DMS 273 (cell line): ENCODE measurements at regions not wholly inside any gene's neighbourhood (a gene's known extent, or its start where the extent isn't known, plus 50 kb on each side); places are given as distances from the start of the nearest gene placed in this dataset.
"Not testable (repeated sequence)": the region's sequence is repeated elsewhere in the genome, so short reads cannot be mapped to it uniquely, and the experiment has no call there.

Source experiments
- DNase-seq: peaks from one replicate; lab custom pipeline; 2025; ENCODE audit not compliant: unreplicated experiment; lab: John Stamatoyannopoulos, UW

DNA sequence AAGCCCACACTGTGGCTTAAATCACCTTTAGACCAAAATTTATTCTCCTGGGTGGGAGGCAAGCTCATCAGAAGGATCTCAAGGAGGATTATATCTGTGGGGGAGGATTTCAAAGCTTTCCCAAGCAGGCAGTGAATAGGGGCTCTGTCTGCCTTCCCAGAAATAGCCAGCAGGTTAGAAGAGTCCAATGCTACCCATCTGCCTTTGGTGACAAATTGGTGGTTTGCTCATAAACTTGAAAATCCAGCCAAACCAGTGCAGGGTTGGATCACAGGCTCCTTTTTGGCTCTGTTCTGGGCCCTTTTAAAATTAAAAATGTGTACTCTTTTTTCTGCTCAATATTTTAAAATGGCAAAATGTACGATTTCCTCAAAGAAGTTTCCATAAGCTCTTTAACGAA lies 118.9 kb upstream of the ZC3H11B start:
- peak; percentile 13 for DNase-seq

DNA sequence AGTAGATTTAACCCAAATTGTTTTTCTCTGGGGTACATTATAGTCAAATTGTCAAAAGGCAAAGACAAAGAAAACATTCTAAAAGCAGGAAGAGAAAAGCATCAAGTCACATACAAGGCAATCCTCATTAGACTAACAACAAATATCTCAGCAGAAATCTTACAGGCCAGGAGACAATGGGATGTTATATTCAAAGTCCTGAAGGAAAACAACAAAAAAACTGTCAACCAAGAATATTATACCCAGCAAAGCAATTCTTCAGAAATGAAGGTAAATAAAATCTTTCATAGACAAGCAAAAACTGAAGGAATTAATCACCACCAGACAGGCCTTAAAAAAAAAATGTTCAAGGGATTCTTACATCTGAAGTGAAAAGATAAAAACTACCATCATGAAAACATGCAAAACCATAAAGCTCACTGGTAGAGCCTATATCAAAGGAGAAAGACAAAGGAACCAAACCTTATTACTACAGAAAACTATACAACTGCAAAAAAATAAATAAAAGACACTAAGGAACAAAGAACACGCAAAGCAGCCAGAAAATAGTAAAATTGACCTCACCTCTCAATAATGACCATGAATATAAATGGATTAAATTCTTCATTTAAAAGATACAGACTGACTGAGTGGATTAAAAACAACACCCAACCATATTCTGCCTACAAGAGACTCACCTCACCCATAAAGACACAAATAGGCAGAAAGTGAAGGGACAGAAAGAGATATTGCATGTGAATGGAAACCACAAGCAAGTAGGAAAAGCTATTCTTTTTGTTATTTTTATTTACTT lies 113.8 kb upstream of the ZC3H11B start:
- DNase-seq: peak; percentile 22

DNA sequence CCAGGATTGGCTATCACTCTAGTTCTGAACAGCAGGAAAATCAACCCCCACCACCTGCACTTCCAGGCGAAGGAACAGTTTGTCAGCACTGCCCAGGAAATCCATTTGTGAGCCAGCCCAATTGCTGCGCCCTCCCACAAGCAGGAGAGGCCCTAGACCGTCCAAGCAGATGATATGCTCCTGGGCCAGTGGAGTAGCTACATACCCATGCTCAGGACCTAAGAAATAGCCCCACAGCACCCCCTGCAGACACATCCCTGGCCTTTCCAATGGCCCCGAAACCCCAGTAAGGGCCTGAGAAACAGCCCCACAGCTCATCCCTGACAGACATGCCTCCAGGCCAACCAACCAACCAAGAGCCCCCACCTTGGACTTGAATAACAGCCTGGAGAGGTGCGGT lies 111.5 kb upstream of the ZC3H11B start:
- peak; percentile 39 for DNase-seq

DNA sequence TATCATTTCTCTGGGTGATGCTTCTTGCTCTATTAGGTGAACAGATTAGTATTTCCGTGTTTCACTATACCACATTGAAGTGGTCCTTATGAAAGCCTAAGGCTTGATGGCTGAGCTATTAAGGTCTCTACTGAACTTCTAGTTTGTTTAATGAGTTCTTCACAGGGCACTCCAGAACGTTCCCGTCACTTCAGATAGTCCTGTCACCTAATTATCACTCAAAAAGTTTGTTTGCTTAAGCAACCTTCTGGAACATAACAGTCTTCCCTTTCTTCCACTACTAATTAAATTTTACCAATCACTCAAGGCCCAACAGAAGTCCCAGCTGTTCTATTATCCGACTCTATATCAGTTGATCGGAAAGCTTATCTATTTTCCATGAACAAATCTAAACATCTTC lies 104.6 kb upstream of the ZC3H11B start:
- DNase-seq: no peak

DNA sequence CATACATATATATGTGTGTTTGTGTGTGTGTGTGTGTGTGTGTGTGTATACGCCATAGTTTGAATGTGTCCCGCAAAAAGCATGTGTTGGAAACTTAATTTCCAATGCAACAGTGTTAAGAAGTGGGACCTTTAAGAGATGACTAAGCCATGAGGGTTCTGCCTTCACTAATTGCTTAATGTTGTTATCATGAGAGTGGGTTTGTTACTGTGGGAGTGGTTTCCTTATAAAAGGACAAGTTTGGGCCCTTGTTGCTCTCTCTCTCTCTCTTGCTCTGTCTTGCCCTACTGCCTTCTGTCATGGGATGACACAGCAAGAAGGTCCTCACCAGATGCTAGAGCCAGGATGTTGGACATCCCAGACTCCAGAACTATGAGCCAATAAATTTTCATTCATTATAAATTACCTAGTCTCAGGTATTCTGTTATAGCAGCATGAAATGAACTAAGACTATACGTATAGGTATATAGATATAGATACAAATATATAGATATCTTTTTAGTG lies 103.8 kb upstream of the ZC3H11B start:
- no peak for DNase-seq

DNA sequence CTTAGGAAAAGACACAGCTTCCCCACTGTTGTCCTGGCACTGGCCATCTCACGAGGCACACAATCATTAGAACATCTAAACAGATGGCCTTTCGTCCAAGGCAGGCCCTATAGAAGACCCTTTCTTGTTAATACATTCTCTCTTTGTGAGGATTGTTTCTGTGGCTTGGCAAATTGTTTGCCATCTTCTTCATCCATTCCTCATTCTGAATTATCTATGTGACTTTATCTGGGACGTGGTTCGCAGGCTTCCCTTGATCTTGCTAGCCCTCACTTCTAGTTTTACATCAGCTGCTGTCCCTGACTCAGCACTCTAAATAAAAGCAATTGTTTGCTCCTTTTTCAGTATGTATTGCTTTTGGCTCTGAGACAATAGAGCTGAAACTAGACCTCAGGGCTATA lies 101.1 kb upstream of the ZC3H11B start:
- no peak for DNase-seq

DNA sequence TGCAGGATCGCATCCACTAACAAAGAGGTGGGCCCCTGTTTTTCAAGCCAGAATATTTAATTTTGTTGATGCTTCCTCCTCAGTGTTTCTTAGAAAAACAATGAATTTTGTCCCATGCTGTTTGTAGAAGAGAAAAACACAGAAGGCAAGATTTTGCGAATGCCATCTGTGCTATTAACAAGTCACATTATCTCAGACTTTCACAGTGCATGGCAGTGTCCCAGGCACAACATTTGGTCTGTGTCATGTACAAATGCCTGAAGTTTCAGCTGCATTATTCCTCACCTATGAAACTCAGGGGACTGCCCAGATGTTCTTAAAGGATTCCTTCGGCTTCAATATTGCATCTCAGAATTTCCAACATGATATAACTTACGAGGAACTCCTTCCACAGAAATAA lies 99.6 kb upstream of the ZC3H11B start:
- peak; percentile 53 for DNase-seq

DNA sequence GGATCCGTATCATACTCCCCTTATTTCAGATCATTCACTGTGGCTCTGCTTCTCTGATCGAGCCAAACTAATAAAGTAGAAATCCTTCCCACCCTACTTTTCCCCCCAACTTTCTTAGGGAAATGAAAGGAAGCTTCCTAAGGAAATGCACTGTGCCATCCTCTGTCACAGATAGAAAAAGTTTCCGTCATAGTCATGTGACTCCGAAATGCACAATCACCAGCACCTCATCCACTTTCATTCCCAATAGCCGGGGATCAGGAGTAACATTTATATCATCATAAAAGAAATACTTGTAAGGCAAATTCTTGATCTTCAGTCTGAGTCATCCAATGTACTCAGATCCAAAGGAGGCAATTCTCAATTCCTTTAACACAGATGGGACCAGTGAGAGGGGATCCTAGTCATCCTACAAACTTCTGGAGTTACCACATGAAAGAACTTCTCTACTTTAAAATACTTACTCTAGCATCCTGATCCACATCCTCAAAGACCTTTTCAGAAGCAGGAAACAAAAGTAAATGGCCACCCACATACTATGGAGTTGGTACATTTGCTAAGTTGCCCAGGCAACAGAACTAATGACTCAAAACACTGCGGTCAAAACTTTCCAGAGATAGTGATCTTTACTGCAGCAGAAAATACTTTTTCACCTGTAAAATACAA lies 97.8 kb upstream of the ZC3H11B start:
- no peak for DNase-seq

DNA sequence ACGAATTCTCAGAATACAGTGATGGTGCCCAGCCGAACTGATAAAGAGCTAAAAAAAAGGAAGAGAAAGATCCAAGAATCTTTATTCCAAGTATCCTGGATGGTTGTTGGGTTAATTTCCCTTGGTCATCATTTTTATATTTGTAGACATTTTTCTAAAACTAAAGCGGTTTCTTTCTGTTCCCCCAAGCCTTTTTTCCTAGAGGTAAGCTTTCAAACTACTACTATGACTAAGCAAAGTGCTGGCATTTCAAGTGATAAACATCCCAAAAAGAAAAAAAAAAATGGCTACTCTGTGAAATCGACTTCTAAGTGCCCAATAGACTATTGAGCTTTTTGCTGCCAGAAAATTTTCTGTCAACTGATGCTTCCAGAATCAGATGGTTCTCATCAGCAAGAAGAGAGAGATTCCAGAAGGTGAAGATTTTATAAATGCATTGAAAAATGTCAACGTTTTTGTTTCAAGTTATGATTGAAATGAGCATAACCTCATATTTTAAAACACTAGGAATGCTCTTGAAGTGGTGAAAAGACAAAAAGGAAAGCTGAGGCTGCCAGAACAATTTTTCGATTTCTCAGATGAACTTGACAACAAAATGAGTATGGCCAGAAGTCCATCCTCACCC lies 96.1 kb upstream of the ZC3H11B start:
- no peak for DNase-seq

DNA sequence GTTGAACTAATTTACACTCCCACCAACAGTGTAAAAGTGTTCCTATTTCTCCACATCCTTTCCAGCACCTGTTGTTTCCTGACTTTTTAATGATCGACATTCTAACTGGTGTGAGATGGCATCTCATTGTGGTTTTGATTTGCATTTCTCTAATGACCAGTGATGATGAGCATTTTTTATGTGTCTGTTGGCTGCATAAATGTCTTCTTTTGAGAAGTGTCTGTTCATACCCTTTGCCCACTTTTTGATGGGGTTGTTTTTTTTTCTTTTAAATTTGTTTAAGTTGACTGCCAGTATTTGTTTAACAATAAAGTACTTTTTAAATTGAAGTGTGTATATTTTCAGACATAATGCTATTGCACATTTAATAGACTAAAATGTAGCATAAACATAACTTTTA lies 95.0 kb upstream of the ZC3H11B start:
- DNase-seq: not testable (repeated sequence)

DNA sequence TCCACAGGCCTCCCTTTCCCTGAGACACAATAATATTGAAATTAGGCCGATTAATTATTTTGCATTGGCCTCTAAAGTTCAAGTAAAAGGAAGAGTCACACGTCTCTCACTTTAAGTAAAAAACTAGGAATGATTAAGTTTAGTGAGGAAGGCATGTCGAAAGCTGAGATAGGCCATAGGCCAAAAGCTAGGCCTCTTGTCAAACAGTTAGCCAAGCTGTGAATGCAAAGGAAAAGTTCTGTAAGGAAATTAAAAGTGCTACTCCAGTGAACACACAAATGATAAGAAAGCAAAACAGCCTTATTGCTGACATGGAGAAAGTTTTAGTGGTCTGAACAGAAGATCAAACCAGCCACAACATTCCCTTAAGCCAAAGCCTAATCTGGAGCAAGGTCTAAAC lies 91.4 kb upstream of the ZC3H11B start:
- DNase-seq: not testable (repeated sequence)

DNA sequence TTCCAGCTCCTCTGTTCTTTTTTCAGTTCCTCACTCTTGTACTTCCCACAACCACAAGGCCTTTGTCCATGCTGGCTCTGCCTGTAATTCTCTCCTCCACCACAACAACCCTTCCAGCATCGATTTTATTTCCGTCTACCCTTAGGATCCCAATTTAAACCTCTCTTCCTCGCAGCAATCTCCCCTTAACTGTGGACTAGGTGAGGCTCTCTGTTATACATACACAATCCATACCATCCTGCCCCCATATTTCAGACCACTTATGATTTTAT lies 90.4 kb upstream of the ZC3H11B start:
- DNase-seq: no peak

DNA sequence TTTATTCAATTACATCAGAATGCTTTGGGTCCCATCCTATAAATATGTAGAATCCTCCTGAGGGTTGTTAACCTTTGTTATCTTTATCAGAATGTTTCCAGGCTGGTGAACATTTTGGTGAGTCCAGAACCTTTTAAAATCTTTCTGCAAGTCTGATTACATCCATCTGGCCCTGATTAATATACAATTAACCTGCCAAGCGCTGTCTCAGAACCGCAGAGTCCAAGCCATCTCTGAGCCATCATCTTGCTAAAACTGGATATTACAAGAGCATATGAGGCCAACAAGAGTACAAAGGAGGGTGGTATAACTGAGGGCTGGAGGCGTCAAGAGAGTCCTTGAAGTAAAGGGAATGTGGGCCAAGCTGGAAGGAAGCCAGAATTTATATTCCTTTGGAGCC lies 88.6 kb upstream of the ZC3H11B start:
- peak; percentile 54 for DNase-seq

DNA sequence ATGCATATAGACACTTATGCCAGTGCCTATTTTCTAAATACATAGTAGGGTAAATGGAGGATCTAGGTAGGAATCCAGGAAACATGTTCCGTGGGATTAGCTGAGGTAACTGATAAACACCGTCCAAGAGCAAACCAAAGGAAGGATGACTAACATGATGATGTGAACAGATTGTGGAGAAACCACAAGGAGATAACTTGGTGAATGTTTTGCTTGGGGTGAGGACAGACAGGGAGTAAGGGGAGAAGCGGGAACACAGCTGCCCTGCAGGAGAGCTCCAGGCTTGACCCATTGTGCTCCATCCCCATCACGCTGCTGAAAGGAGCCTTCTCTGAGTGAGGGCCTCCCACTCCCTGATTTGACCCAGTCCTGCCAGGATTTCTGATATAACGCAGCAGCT lies 87.0 kb upstream of the ZC3H11B start:
- DNase-seq: peak; percentile 9

DNA sequence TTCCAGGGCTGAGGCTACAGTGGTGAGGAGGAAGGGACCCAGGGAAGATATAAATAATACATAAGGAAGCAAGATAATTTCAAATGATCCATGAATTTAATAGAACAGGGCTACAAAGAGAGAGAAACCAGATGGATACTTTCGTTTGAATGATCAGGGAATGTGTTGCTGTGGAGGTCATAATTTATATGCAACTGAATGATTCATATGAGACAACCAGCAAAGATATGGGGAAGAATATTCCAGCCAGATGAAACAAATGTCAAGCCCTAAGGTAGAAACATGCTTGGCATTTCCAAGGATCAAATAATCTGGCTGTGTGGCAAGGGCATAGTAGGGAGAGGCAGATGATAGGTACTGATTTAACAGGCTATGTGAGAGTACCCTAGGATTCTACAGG lies 84.8 kb upstream of the ZC3H11B start:
- DNase-seq: no peak

DNA sequence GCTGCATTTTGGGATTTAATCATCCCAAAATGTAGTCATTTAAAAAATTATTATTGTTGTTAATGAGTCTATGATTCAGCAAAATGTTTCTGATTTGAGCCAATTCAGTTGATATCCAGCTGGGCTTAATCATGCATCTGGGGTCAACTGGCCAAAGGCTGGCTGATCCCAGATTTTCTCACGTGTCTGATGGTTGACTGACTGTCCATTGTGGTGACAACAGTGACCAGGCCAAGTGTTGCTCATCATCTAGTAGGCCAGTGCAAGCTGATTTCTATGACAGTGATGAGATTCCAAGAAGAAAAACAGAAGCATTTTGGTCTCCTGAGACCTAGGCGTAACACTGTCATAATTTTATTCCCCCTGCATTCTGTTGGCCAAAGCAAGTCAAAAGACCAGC lies 80.1 kb upstream of the ZC3H11B start:
- DNase-seq: no peak

DNA sequence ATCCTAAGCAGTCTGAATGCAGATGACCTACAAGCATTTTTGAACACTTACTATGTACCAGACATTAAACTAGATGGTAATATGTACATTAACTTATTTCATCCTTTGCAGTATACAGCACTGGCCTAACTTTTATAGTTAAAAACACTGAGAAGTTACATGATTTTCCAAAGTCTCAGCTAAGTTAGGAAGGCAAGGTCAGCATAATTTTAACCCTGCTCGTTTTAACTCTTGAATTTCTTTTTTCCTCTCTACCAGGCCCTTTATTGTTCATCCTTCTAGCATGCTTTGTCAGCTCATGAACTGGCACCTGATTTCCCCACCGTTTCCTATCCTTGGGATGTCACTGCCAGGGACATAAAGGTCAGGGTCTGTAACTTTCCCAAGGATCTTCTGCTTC lies 76.9 kb upstream of the ZC3H11B start:
- DNase-seq: no peak

DNA sequence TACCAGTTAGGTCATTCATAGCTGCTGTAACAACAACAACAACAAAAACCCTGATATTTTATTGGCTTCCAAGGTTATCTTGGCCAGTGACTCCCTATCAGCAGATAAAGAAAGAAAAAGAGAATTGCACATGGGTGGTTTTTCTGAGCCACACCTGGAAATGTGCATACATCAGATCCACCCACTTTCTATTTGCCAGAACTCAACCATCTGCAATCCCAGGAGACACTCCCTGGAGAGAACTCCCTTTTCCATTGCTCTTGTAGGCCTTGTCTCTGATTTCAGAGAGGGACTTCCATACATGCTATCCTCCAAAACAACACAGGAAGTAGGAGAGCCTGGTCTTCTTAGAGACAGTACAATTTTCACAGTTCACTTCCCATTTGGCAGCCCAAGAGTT lies 74.9 kb upstream of the ZC3H11B start:
- DNase-seq: no peak

DNA sequence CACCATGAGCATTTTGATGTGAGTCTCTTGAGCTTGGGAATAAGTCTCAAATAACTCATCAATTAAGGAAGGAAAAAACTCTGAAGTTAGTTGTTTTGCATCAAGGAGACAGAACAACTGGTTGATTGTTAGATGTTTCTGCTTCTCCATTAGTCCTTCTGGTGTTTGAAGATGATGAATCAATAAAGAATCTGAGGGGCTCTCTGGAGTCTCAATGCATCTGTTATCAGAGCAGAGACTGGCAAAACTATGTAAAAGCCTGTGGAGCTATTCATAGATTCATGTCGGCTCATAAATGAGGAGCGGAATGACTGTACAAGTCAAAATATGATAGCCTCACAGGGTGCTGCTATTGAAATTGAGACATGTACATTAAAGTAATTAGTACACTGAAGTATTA lies 73.3 kb upstream of the ZC3H11B start:
- no peak for DNase-seq

DNA sequence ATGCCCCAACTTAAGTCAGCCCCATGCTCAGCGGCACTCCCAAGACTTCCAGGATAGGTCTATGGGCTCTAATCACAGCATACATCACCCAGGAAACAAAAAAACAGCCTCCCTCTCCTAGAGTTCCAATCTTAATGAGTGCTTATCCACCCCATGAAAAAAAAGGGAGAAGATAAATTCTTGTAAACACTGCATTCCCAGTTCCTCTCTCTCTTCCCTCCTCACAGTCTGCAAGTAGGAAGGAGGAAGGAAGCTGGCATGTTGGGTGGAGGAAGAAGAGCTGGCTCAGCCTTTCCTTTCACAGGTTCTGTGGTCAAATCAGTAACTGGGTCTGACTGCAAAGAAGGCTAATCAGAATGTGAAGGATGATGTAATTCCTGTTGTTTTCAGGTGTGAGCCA lies 69.9 kb upstream of the ZC3H11B start:
- DNase-seq: no peak

DNA sequence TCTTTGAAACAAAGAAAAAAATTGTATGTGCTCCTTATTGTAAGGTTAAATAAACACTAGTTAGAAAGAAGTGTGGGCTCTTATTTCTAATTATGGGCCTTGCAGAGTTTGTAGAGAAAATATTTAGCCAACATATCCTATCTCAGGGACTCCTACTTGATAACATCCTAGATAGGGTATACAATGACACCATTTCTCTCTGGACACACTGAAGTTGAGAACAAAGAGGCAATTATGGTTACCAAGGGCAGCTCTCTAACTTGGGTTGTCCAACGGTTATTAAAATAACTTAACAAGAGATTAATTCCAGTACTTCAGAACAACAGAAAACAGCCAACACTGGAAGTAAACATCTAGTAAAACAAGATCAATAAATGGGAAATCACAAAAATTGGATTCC lies 69.0 kb upstream of the ZC3H11B start:
- no peak for DNase-seq

DNA sequence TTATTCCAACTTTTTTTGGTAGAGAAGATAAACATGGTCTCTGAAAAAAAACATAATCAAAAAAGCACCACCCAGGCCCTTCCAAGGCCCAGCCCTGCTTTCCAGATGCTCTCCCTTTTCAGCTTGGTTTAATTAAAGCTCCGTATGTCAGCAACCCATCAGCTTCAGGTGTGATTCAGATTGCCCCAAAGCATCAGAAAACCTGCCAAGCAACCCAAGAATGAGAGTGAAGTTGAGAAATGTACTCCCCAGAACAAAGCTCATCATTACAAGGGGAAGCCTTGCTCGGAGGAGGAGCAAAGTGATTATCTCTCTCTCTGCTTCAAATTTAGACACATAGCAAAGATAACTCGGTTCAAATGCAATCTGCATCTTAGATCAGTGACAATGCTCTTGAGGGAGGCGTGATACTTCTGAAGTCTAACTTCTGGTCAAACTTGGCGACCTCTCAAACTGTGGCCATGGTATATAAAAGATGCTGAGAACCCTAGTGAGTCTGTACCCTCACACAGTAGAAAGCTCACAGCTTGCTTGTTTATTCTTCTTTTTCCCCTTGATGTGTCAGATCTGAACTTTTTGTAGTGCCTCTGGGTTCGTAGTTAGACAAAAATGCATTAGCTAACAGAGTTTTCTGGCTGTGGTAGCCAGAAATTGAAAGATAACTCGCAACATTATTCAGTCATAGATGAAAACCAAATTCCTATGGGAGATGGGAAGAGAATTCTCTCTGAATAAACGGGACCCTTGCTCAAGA lies 63.3 kb upstream of the ZC3H11B start:
- DNase-seq: peak; percentile 30
